Keratinocyte (primary cell): ENCODE measurements at regions not wholly inside any gene's neighbourhood (a gene's known extent, or its start where the extent isn't known, plus 50 kb on each side); places are given as distances from the start of the nearest gene placed in this dataset.
A peak's percentile ranks its signal among the peaks of the same experiment; 100 is the strongest.
"Not testable (repeated sequence)": the region's sequence is repeated elsewhere in the genome, so short reads cannot be mapped to it uniquely, and the experiment has no call there.

ENCODE experiments used
- DNase-seq: peaks from one replicate; pipeline ENCODE4 v3.0.0-alpha.2; 2011; ENCODE audit warnings: low read depth, missing footprints, low spot score
- FAIRE-seq: peaks from 2 replicates; lab custom pipeline; 2011; peaks lifted over from hg19 to GRCh38; lab: Jason Lieb, UNC
- H2AFZ ChIP-seq: 2 replicates; pipeline ENCODE4 v1.6.0; 2012; ENCODE audit warnings: low read length, control low read depth, inconsistent platforms; ENCODE audit not compliant: control insufficient read depth
- H3K27ac ChIP-seq: 2 replicates; pipeline ENCODE4 v1.5.1; 2011; ENCODE audit warnings: low read length; ENCODE audit not compliant: control insufficient read depth, insufficient read depth
- H3K27me3 ChIP-seq: 3 replicates; pipeline ENCODE4 v1.6.0; 2011; ENCODE audit warnings: low read length; ENCODE audit not compliant: control insufficient read depth, insufficient read depth; ENCODE audit errors: extremely low read depth
- H3K36me3 ChIP-seq, 2 experiments: 2 replicates in 1 of 2; 3 replicates in 1 of 2; pipeline ENCODE4 v1.5.1; 2011; ENCODE audit warnings: low read length in 2 of 2, mild to moderate bottlenecking in 1 of 2; ENCODE audit not compliant: control insufficient read depth in 2 of 2, insufficient read depth in 2 of 2; ENCODE audit errors: extremely low read depth in 1 of 2
- H3K4me1 ChIP-seq: 3 replicates; pipeline ENCODE4 v1.5.1; 2011; ENCODE audit warnings: low read length; ENCODE audit not compliant: control insufficient read depth, insufficient read depth; ENCODE audit errors: extremely low read depth
- H3K4me2 ChIP-seq: 3 replicates; pipeline ENCODE4 v1.6.0; 2011; ENCODE audit warnings: low read depth, low read length; ENCODE audit not compliant: control insufficient read depth, insufficient read depth; ENCODE audit errors: extremely low read depth
- H3K4me3 ChIP-seq, 3 experiments: fragments of 200-600 bp in 1 of 3; sonication (generic) in 1 of 3; 2 replicates in 2 of 3; 3 replicates in 1 of 3; pipeline ENCODE4 v1.5.1; 2011 to 2016; ENCODE audit warnings: low read length in 3 of 3, mild to moderate bottlenecking in 3 of 3, control low read depth in 2 of 3, inconsistent platforms in 1 of 3, low read depth in 1 of 3, mixed read lengths in 1 of 3, mixed run types in 1 of 3, moderate library complexity in 1 of 3; ENCODE audit not compliant: control insufficient read depth in 2 of 3, insufficient read depth in 2 of 3; ENCODE audit errors: extremely low read depth in 1 of 3
- H3K79me2 ChIP-seq: 2 replicates; pipeline ENCODE4 v1.6.0; 2012; ENCODE audit warnings: low read length; ENCODE audit not compliant: control insufficient read depth, insufficient read depth
- H3K9ac ChIP-seq: 3 replicates; pipeline ENCODE4 v1.6.0; 2011; ENCODE audit warnings: low read length; ENCODE audit not compliant: control insufficient read depth, insufficient read depth; ENCODE audit errors: extremely low read depth
- H3K9me1 ChIP-seq: 3 replicates; pipeline ENCODE4 v1.6.0; 2011; ENCODE audit warnings: low read length; ENCODE audit not compliant: control insufficient read depth, insufficient read depth; ENCODE audit errors: extremely low read depth
- H3K9me3 ChIP-seq: 2 replicates; pipeline ENCODE4 v1.5.1; 2012; ENCODE audit warnings: low read depth, low read length; ENCODE audit not compliant: control insufficient read depth
- H4K20me1 ChIP-seq: 3 replicates; pipeline ENCODE4 v1.6.0; 2011; ENCODE audit warnings: low read length; ENCODE audit not compliant: control insufficient read depth, insufficient read depth; ENCODE audit errors: extremely low read depth
- dilution Hi-C: fragments of 300-500 bp; cut with MboI; formaldehyde crosslinking; loops from one replicate; pipeline ENCODE4 v1.7.0; 2020; ENCODE audit warnings: low sequenced_read_pairs; ENCODE audit not compliant: extremely low pct_ligation_motif_present

- H3K4me1 ChIP-seq, H2AFZ ChIP-seq, H3K9me1 ChIP-seq, H3K79me2 ChIP-seq, H3K4me3 ChIP-seq, H3K36me3 ChIP-seq, H3K9me3 ChIP-seq, H3K27me3 ChIP-seq, FAIRE-seq, dilution Hi-C loops, DNase-seq, H3K9ac ChIP-seq, H3K27ac ChIP-seq, H3K4me2 ChIP-seq, H4K20me1 ChIP-seq: not testable (repeated sequence)
Measured at GRCh38 chr2:111570300-111571114, 313.5 kb downstream of the ANAPC1 start.

- dilution Hi-C loops, H3K9ac ChIP-seq, FAIRE-seq, H3K27me3 ChIP-seq, H3K79me2 ChIP-seq, H3K4me3 ChIP-seq, H3K4me2 ChIP-seq, H3K27ac ChIP-seq, H2AFZ ChIP-seq, H3K4me1 ChIP-seq, H3K9me1 ChIP-seq, H3K9me3 ChIP-seq, H4K20me1 ChIP-seq, H3K36me3 ChIP-seq, DNase-seq: not testable (repeated sequence)
Measured at GRCh38 chr2:111574803-111575202, 309.2 kb downstream of the ANAPC1 start.

GRCh38 chr2:111577154-111577885 lies 306.7 kb downstream of the ANAPC1 start:
- dilution Hi-C loops, H3K27me3 ChIP-seq, H3K9me3 ChIP-seq, H3K4me2 ChIP-seq, H3K9me1 ChIP-seq, H3K9ac ChIP-seq, H3K27ac ChIP-seq, H4K20me1 ChIP-seq, H3K4me1 ChIP-seq, H3K4me3 ChIP-seq, DNase-seq, H3K36me3 ChIP-seq, H2AFZ ChIP-seq, H3K79me2 ChIP-seq: not testable (repeated sequence)
- peak; percentile 85 for FAIRE-seq

GRCh38 chr2:111579500-111580134 lies 304.4 kb downstream of the ANAPC1 start:
- H3K27me3 ChIP-seq, H3K4me1 ChIP-seq, H3K9me3 ChIP-seq, H2AFZ ChIP-seq, H4K20me1 ChIP-seq, H3K9me1 ChIP-seq, dilution Hi-C loops, H3K4me3 ChIP-seq, H3K27ac ChIP-seq, H3K9ac ChIP-seq, H3K36me3 ChIP-seq, FAIRE-seq, H3K79me2 ChIP-seq, DNase-seq, H3K4me2 ChIP-seq: not testable (repeated sequence)
